ENCODE measurements at regions not wholly inside any gene's neighbourhood (a gene's known extent, or its start where the extent isn't known, plus 50 kb on each side); places are given as distances from the start of the nearest gene placed in this dataset.
"Not testable (repeated sequence)": the region's sequence is repeated elsewhere in the genome, so short reads cannot be mapped to it uniquely, and the experiment has no call there.

DNA sequence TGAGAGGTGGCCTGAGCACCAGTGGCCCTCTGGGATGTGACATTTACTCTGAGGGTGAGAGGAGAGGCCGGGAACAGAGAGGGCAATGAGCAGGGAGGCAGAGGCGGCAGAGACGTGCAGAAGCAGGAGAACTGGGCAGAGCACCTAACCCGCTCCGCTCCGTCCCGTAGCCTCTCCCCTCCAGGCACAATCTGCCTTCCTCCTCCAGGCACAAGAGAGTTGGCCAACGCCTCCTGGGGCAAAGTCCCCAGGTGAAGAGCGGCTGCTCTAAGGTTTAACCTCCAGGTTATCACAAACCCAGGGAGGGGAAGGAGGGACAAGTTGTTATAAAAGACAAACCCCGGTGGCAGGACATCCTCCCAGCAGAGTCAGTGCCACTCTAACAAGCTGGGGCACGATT is 5430.1 kb upstream of the TPTE start:
- H3K9me1 ChIP-seq (ENCODE audit: control insufficient read depth, extremely low read depth, insufficient read depth, low read length); H4K20me1 ChIP-seq (ENCODE audit: control insufficient read depth, extremely low read depth, insufficient read depth, low read length); H3K9ac ChIP-seq (ENCODE audit: control insufficient read depth, extremely low read depth, insufficient read depth, low read length); FAIRE-seq; H3K4me1 ChIP-seq (ENCODE audit: control insufficient read depth, extremely low read depth, insufficient read depth, low read length); DNase-seq (ENCODE audit: low read depth, low spot score); H2AFZ ChIP-seq (ENCODE audit: control insufficient read depth, low read length); H3K4me3 ChIP-seq (ENCODE audit: control insufficient read depth in 2 of 3, extremely low read depth in 1 of 3, insufficient read depth in 2 of 3, low read depth in 1 of 3, low read length in 3 of 3); H3K4me2 ChIP-seq (ENCODE audit: control insufficient read depth, extremely low read depth, insufficient read depth, low read depth, low read length); H3K36me3 ChIP-seq (ENCODE audit: control insufficient read depth in 2 of 2, extremely low read depth in 1 of 2, insufficient read depth in 2 of 2, low read length in 2 of 2); H3K27me3 ChIP-seq (ENCODE audit: control insufficient read depth, extremely low read depth, insufficient read depth, low read length); dilution Hi-C loops (cut with MboI; ENCODE audit: extremely low pct_ligation_motif_present, low sequenced_read_pairs); H3K79me2 ChIP-seq (ENCODE audit: control insufficient read depth, insufficient read depth, low read length); H3K9me3 ChIP-seq (ENCODE audit: control insufficient read depth, low read depth, low read length); H3K27ac ChIP-seq (ENCODE audit: control insufficient read depth, insufficient read depth, low read length): not testable (repeated sequence)

DNA sequence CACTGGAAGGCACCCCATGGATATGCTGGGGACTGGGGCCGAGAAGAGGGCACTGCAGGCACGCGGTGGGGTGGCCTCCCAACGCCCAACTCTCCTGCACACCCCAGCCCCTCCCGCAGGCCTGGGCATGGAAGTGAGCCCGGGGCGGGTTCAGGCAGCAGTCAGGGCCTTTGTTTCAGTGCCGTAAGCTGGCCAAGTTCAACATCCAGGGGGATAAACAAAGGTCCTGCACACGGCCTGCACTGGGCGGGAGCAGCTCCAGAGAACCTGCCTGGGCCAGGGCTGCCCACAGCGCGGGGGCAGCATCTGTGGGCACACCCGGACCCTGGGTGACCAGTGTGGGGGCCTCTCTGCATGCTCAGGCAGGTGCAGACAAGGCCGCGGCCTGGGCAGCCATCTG is 5425.8 kb upstream of the TPTE start:
- H2AFZ ChIP-seq (ENCODE audit: control insufficient read depth, low read length); H3K9ac ChIP-seq (ENCODE audit: control insufficient read depth, extremely low read depth, insufficient read depth, low read length); H3K36me3 ChIP-seq (ENCODE audit: control insufficient read depth in 2 of 2, extremely low read depth in 1 of 2, insufficient read depth in 2 of 2, low read length in 2 of 2); H3K4me2 ChIP-seq (ENCODE audit: control insufficient read depth, extremely low read depth, insufficient read depth, low read depth, low read length); H3K27ac ChIP-seq (ENCODE audit: control insufficient read depth, insufficient read depth, low read length); H4K20me1 ChIP-seq (ENCODE audit: control insufficient read depth, extremely low read depth, insufficient read depth, low read length); H3K4me3 ChIP-seq (ENCODE audit: control insufficient read depth in 2 of 3, extremely low read depth in 1 of 3, insufficient read depth in 2 of 3, low read depth in 1 of 3, low read length in 3 of 3); dilution Hi-C loops (cut with MboI; ENCODE audit: extremely low pct_ligation_motif_present, low sequenced_read_pairs); H3K27me3 ChIP-seq (ENCODE audit: control insufficient read depth, extremely low read depth, insufficient read depth, low read length); FAIRE-seq; H3K9me1 ChIP-seq (ENCODE audit: control insufficient read depth, extremely low read depth, insufficient read depth, low read length); H3K9me3 ChIP-seq (ENCODE audit: control insufficient read depth, low read depth, low read length); H3K4me1 ChIP-seq (ENCODE audit: control insufficient read depth, extremely low read depth, insufficient read depth, low read length); DNase-seq (ENCODE audit: low read depth, low spot score); H3K79me2 ChIP-seq (ENCODE audit: control insufficient read depth, insufficient read depth, low read length): not testable (repeated sequence)

- H3K4me1 ChIP-seq (ENCODE audit: control insufficient read depth, extremely low read depth, insufficient read depth, low read length); H3K4me3 ChIP-seq (ENCODE audit: control insufficient read depth in 2 of 3, extremely low read depth in 1 of 3, insufficient read depth in 2 of 3, low read depth in 1 of 3, low read length in 3 of 3); FAIRE-seq; H3K36me3 ChIP-seq (ENCODE audit: control insufficient read depth in 2 of 2, extremely low read depth in 1 of 2, insufficient read depth in 2 of 2, low read length in 2 of 2); H3K9ac ChIP-seq (ENCODE audit: control insufficient read depth, extremely low read depth, insufficient read depth, low read length); DNase-seq (ENCODE audit: low read depth, low spot score); H2AFZ ChIP-seq (ENCODE audit: control insufficient read depth, low read length); H4K20me1 ChIP-seq (ENCODE audit: control insufficient read depth, extremely low read depth, insufficient read depth, low read length); H3K9me1 ChIP-seq (ENCODE audit: control insufficient read depth, extremely low read depth, insufficient read depth, low read length); H3K27me3 ChIP-seq (ENCODE audit: control insufficient read depth, extremely low read depth, insufficient read depth, low read length); dilution Hi-C loops (cut with MboI; ENCODE audit: extremely low pct_ligation_motif_present, low sequenced_read_pairs); H3K79me2 ChIP-seq (ENCODE audit: control insufficient read depth, insufficient read depth, low read length); H3K4me2 ChIP-seq (ENCODE audit: control insufficient read depth, extremely low read depth, insufficient read depth, low read depth, low read length); H3K9me3 ChIP-seq (ENCODE audit: control insufficient read depth, low read depth, low read length); H3K27ac ChIP-seq (ENCODE audit: control insufficient read depth, insufficient read depth, low read length): not testable (repeated sequence)
These were observed 5423.2 kb upstream of the TPTE start for GRCh38 chr21:5098010-5098743.

- FAIRE-seq; H2AFZ ChIP-seq (ENCODE audit: control insufficient read depth, low read length); H3K79me2 ChIP-seq (ENCODE audit: control insufficient read depth, insufficient read depth, low read length); H3K4me2 ChIP-seq (ENCODE audit: control insufficient read depth, extremely low read depth, insufficient read depth, low read depth, low read length); H3K9me3 ChIP-seq (ENCODE audit: control insufficient read depth, low read depth, low read length); H3K4me3 ChIP-seq (ENCODE audit: control insufficient read depth in 2 of 3, extremely low read depth in 1 of 3, insufficient read depth in 2 of 3, low read depth in 1 of 3, low read length in 3 of 3); H3K9me1 ChIP-seq (ENCODE audit: control insufficient read depth, extremely low read depth, insufficient read depth, low read length); DNase-seq (ENCODE audit: low read depth, low spot score); H3K27ac ChIP-seq (ENCODE audit: control insufficient read depth, insufficient read depth, low read length); H3K9ac ChIP-seq (ENCODE audit: control insufficient read depth, extremely low read depth, insufficient read depth, low read length); H4K20me1 ChIP-seq (ENCODE audit: control insufficient read depth, extremely low read depth, insufficient read depth, low read length); H3K36me3 ChIP-seq (ENCODE audit: control insufficient read depth in 2 of 2, extremely low read depth in 1 of 2, insufficient read depth in 2 of 2, low read length in 2 of 2); H3K27me3 ChIP-seq (ENCODE audit: control insufficient read depth, extremely low read depth, insufficient read depth, low read length); dilution Hi-C loops (cut with MboI; ENCODE audit: extremely low pct_ligation_motif_present, low sequenced_read_pairs); H3K4me1 ChIP-seq (ENCODE audit: control insufficient read depth, extremely low read depth, insufficient read depth, low read length): not testable (repeated sequence)
These were observed 5420.7 kb upstream of the TPTE start for GRCh38 chr21:5100604-5101174.

DNA sequence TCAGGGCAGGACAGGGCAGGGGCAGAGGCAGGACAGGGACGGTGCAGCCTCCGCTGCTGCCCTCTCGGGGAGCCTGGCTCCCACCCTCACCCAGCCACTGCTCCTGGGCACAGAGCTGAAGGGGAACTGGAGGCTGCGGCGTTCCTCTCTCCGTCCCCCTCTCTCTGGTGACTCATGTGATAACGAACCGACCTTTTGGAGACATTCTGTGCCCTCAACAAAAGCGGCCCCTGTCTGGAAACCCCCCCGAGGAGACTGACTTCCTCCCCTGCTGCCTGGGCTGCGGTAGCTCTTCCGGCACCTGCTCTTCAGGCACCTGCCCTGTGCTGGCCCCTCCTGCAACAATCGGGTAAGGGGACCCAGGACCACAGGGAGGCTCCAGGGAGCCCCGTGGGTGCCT is 5419.6 kb upstream of the TPTE start:
- H3K27me3 ChIP-seq (ENCODE audit: control insufficient read depth, extremely low read depth, insufficient read depth, low read length); H3K9me3 ChIP-seq (ENCODE audit: control insufficient read depth, low read depth, low read length); H2AFZ ChIP-seq (ENCODE audit: control insufficient read depth, low read length); H4K20me1 ChIP-seq (ENCODE audit: control insufficient read depth, extremely low read depth, insufficient read depth, low read length); dilution Hi-C loops (cut with MboI; ENCODE audit: extremely low pct_ligation_motif_present, low sequenced_read_pairs); FAIRE-seq; H3K4me3 ChIP-seq (ENCODE audit: control insufficient read depth in 2 of 3, extremely low read depth in 1 of 3, insufficient read depth in 2 of 3, low read depth in 1 of 3, low read length in 3 of 3); H3K27ac ChIP-seq (ENCODE audit: control insufficient read depth, insufficient read depth, low read length); H3K4me2 ChIP-seq (ENCODE audit: control insufficient read depth, extremely low read depth, insufficient read depth, low read depth, low read length); H3K79me2 ChIP-seq (ENCODE audit: control insufficient read depth, insufficient read depth, low read length); H3K9ac ChIP-seq (ENCODE audit: control insufficient read depth, extremely low read depth, insufficient read depth, low read length); H3K36me3 ChIP-seq (ENCODE audit: control insufficient read depth in 2 of 2, extremely low read depth in 1 of 2, insufficient read depth in 2 of 2, low read length in 2 of 2); H3K4me1 ChIP-seq (ENCODE audit: control insufficient read depth, extremely low read depth, insufficient read depth, low read length); DNase-seq (ENCODE audit: low read depth, low spot score); H3K9me1 ChIP-seq (ENCODE audit: control insufficient read depth, extremely low read depth, insufficient read depth, low read length): not testable (repeated sequence)

Data from keratinocyte (primary cell).